NB4 (cell line): ENCODE measurements at regions not wholly inside any gene's neighbourhood (a gene's known extent, or its start where the extent isn't known, plus 50 kb on each side); places are given as distances from the start of the nearest gene placed in this dataset.

Experiments used
- DNase-seq: peaks from one replicate; pipeline ENCODE4 v3.0.0; 2010; ENCODE audit warnings: low read depth
- H3K4me3 ChIP-seq: one replicate; pipeline ENCODE4 v1.5.1; 2011; ENCODE audit warnings: mild to moderate bottlenecking, low read depth, low read length, moderate library complexity
- CTCF ChIP-seq: IDR thresholded peaks from one replicate; pipeline ENCODE4 v1.5.1; 2012; ENCODE audit warnings: low read depth, low read length
- MAX ChIP-seq: IDR thresholded peaks from 2 replicates; pipeline ENCODE4 v1.6.1; 2011; ENCODE audit warnings: low read depth, low read length
- MYC ChIP-seq: IDR thresholded peaks from 2 replicates; pipeline ENCODE4 v1.6.1; 2011; ENCODE audit warnings: low read depth, low read length
- POLR2A ChIP-seq: IDR thresholded peaks from 2 replicates; pipeline ENCODE4 v1.6.1; 2011; ENCODE audit warnings: mild to moderate bottlenecking; ENCODE audit not compliant: insufficient read length; ENCODE audit errors: extremely low read depth

- DNase-seq = peak; percentile 52
- TF ChIP-seq MYC (no peak), CTCF (peak; percentile 87)
These were observed 160.6 kb upstream of the USP24 start for GRCh38 chr1:55375617-55376258.

GRCh38 chr1:55374801-55375616, 159.8 kb upstream of the USP24 start:
- TF ChIP-seq CTCF (no peak), MAX (no peak), POLR2A (no peak), MYC (no peak)
- DNase-seq = no peak
- no peak overlapping the region for H3K4me3 ChIP-seq

More at GRCh38 chr1:55375617-55376258, 160.6 kb upstream of the USP24 start:
- H3K4me3 ChIP-seq = no peak overlapping the region

DNA sequence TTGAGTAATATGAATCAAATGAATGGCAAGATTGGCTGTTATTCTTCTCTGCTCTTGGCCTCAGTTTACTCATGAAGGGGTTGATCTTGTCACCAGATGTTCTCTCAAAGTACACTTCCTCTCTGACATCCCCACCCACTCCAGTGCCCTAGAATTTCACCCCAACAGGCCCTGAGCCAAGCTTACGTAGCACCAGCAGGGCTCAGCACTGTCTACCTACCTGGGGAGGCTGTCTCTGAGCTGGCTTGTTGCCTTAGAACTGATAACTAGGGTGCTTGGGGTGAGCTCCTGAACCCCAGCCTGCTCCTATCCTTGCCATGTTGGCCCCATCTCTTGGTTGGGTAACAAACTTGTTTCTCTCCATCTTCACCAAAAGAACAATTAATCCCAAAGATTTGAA, 159.1 kb upstream of the USP24 start:
- no peak overlapping the region for H3K4me3 ChIP-seq
- DNase-seq = no peak
- TF ChIP-seq MAX (no peak), POLR2A (no peak), MYC (no peak), CTCF (no peak)

- TF ChIP-seq POLR2A = no peak
- no peak for TF ChIP-seq MYC
- no peak for TF ChIP-seq CTCF
- TF ChIP-seq MAX = no peak
- no peak for DNase-seq
- no peak overlapping the region for H3K4me3 ChIP-seq
These were observed 154.3 kb upstream of the USP24 start for GRCh38 chr1:55369474-55369873.

DNA sequence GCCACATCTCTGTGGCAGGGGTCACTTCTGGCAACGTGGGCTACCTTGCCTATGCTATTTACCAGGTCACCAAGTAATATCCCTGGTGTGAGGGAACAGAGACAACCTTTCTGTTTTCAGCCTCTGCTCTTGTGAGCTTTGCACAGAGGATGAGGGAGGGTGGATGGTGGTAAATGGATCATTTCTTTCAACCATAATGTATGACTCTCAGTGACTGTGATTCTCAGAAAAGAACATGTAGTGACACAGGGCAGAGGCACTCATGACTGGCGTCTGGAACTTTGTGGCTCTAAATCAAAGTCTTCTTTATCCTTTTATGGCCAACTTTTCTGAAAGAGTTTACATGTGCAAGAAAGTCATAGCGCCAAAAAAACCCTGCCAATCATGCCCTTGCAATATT, 153.5 kb upstream of the USP24 start:
- H3K4me3 ChIP-seq = no peak overlapping the region
- TF ChIP-seq MAX = no peak
- no peak for TF ChIP-seq CTCF
- TF ChIP-seq POLR2A = no peak
- TF ChIP-seq MYC = no peak
- DNase-seq = no peak

DNA sequence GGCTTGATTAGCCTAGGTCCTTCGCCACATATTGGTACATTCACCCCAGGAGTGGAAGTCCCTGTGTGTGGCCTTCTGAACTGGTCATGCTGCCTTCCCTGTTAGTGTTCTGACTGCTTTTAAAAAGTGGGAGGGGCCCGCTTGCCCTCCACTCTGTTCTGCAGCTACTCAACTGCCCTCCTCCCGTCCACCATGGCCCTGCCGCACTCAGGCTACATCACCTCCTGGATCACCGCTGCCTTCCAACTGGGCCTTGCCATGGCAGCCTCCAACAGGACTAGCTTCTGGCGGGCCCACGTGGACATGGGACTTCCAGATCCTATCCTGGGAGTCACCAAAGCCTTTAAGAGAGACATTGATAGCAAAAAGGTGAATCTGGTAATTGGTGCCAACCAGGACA, 152.1 kb upstream of the USP24 start:
- DNase-seq = no peak
- H3K4me3 ChIP-seq = no peak overlapping the region
- TF ChIP-seq POLR2A = no peak
- no peak for TF ChIP-seq CTCF
- no peak for TF ChIP-seq MYC
- TF ChIP-seq MAX = no peak
